OCI-LY1 (cell line): ENCODE measurements at regions not wholly inside any gene's neighbourhood (a gene's known extent, or its start where the extent isn't known, plus 50 kb on each side); places are given as distances from the start of the nearest gene placed in this dataset.

Experiments used
- CTCF ChIP-seq: fragments of 200-600 bp; sonication (generic), shearing (Covaris generic); IDR thresholded peaks from 2 replicates; pipeline ENCODE4 v1.5.1; 2017; ENCODE audit warnings: mild to moderate bottlenecking, antibody characterized with exemption, low read length, moderate library complexity, mixed read lengths
- EZH2 ChIP-seq: fragments of 200-600 bp; sonication (generic), shearing (Covaris generic); IDR thresholded peaks from 2 replicates; pipeline ENCODE4 v1.8.0; 2017; ENCODE audit warnings: borderline replicate concordance, mixed run types, mild to moderate bottlenecking, antibody characterized with exemption, low read length, moderate library complexity, mixed read lengths

GRCh38 chr5:93993161-93993560 is 251.8 kb upstream of the POU5F2 start:
- no peak for TF ChIP-seq CTCF
- no peak for TF ChIP-seq EZH2
